PC-3 (cell line): ENCODE measurements at regions not wholly inside any gene's neighbourhood (a gene's known extent, or its start where the extent isn't known, plus 50 kb on each side); places are given as distances from the start of the nearest gene placed in this dataset.

ENCODE experiments used
- EZH2 ChIP-seq: fragments of 300-600 bp; sonication (generic); IDR thresholded peaks from one replicate; pipeline ENCODE4 v1.6.1; 2017; ENCODE audit warnings: antibody characterized with exemption, mild to moderate bottlenecking, low read length; ENCODE audit not compliant: unreplicated experiment
- EZH2phosphoT487 ChIP-seq: fragments of 300-600 bp; sonication (generic); IDR thresholded peaks from 2 replicates; pipeline ENCODE4 v1.6.1; 2018; ENCODE audit warnings: mild to moderate bottlenecking, antibody characterized with exemption, low read length, borderline replicate concordance
- TF ChIP-seq, protein P1 (sequence below): fragments of 300-600 bp; sonication (generic); conservative IDR thresholded peaks from 2 replicates; pipeline ENCODE4 v1.5.1; 2017; ENCODE audit warnings: antibody characterized with exemption, low read depth, mild to moderate bottlenecking, low read length

DNA sequence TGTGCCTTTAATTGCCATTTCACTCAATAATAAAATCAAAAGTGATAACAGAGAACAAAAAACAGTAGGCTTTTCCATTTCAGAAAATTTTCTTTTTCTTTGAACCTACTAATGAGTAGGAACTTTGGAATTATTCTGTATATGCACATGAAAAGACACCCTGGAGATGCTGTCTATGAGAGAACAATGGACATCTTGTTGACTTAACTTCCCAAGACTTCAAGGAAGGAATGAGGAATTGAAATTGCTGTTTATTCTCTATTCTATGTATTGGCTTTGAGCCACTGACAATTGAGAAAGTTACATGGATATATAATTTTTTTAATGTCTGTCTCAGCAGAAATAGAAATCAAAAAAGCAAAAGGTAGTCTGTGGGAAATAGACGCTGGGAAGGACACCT, 98.6 kb upstream of the PCSK2 start:
- TF ChIP-seq, protein P1, sequence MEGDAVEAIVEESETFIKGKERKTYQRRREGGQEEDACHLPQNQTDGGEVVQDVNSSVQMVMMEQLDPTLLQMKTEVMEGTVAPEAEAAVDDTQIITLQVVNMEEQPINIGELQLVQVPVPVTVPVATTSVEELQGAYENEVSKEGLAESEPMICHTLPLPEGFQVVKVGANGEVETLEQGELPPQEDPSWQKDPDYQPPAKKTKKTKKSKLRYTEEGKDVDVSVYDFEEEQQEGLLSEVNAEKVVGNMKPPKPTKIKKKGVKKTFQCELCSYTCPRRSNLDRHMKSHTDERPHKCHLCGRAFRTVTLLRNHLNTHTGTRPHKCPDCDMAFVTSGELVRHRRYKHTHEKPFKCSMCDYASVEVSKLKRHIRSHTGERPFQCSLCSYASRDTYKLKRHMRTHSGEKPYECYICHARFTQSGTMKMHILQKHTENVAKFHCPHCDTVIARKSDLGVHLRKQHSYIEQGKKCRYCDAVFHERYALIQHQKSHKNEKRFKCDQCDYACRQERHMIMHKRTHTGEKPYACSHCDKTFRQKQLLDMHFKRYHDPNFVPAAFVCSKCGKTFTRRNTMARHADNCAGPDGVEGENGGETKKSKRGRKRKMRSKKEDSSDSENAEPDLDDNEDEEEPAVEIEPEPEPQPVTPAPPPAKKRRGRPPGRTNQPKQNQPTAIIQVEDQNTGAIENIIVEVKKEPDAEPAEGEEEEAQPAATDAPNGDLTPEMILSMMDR: no peak
- TF ChIP-seq EZH2: no peak
- TF ChIP-seq EZH2phosphoT487: no peak
